HEK293 (cell line): ENCODE measurements at regions not wholly inside any gene's neighbourhood (a gene's known extent, or its start where the extent isn't known, plus 50 kb on each side); places are given as distances from the start of the nearest gene placed in this dataset.

Experiments
- CTCF ChIA-PET: fragments of 350-600 bp; formaldehyde crosslinking; extraction: SDS; loops from one replicate; lab custom pipeline; 2021; ENCODE audit warnings: antibody characterized with exemption; lab: Yijun Ruan, JAX
- POLR2A ChIA-PET: fragments of 300-600 bp; formaldehyde crosslinking; extraction: SDS; loops from one replicate; lab custom pipeline; 2020; ENCODE audit warnings: antibody characterized with exemption, inconsistent platforms; lab: Yijun Ruan, JAX
- H3K27ac ChIP-seq: fragments of 200-500 bp; sonication (Bioruptor generic); 2 replicates; pipeline ENCODE4 v1.5.1; 2014; ENCODE audit warnings: low read depth, low read length, control low read depth, inconsistent platforms; ENCODE audit errors: extremely low read depth
- H3K36me3 ChIP-seq, 2 experiments: fragments of 200-500 bp in 1 of 2; sonication (Bioruptor generic) in 1 of 2; 1 replicate in 1 of 2; 2 replicates in 1 of 2; pipeline ENCODE4 v1.5.1; 2014 to 2017; ENCODE audit warnings: inconsistent platforms in 2 of 2, low read length in 2 of 2; ENCODE audit not compliant: control insufficient read depth in 2 of 2, insufficient read depth in 1 of 2
- H3K4me1 ChIP-seq: fragments of 200-500 bp; sonication (Bioruptor generic); 2 replicates; pipeline ENCODE4 v1.5.1; 2014; ENCODE audit warnings: mild to moderate bottlenecking, low read length, inconsistent platforms; ENCODE audit not compliant: control insufficient read depth, insufficient read depth
- H3K4me3 ChIP-seq: 2 replicates; pipeline ENCODE4 v1.5.1; 2011; ENCODE audit warnings: low read depth, mild to moderate bottlenecking, control low read depth, low read length, moderate library complexity
- H3K9me3 ChIP-seq: fragments of 200-500 bp; sonication (Bioruptor generic); 2 replicates; pipeline ENCODE4 v1.5.1; 2014; ENCODE audit warnings: low read depth, low read length, inconsistent platforms; ENCODE audit not compliant: control insufficient read depth, insufficient read depth
- KLF10 ChIP-seq: fragments of 450-650 bp; IDR thresholded peaks from 2 replicates; pipeline ENCODE4 v1.5.1; 2018; ENCODE audit warnings: missing biosample characterization, mild to moderate bottlenecking, missing genetic modification characterization
- KLF8 ChIP-seq: fragments of 450-650 bp; formaldehyde crosslinking; IDR thresholded peaks from 2 replicates; pipeline ENCODE4 v1.5.1; 2016; ENCODE audit warnings: missing biosample characterization, missing genetic modification characterization
- OSR2 ChIP-seq: fragments of 450-650 bp; formaldehyde crosslinking; IDR thresholded peaks from 2 replicates; pipeline ENCODE4 v1.5.1; 2016; ENCODE audit warnings: missing biosample characterization, missing genetic modification characterization
- RBAK ChIP-seq: fragments of 450-650 bp; formaldehyde crosslinking; IDR thresholded peaks from 2 replicates; pipeline ENCODE4 v1.5.1; 2016; ENCODE audit warnings: missing biosample characterization, missing genetic modification characterization
- SP3 ChIP-seq: fragments of 450-650 bp; formaldehyde crosslinking; IDR thresholded peaks from 2 replicates; pipeline ENCODE4 v1.5.1; 2016; ENCODE audit warnings: missing biosample characterization, missing genetic modification characterization
- YY1 ChIP-seq: fragments of 450-650 bp; formaldehyde crosslinking; IDR thresholded peaks from 2 replicates; pipeline ENCODE4 v1.5.1; 2018; ENCODE audit warnings: missing biosample characterization, missing genetic modification characterization
- ZBTB21 ChIP-seq: fragments of 450-650 bp; formaldehyde crosslinking; IDR thresholded peaks from 2 replicates; pipeline ENCODE4 v1.5.1; 2017; ENCODE audit warnings: missing biosample characterization, missing genetic modification characterization
- ZBTB8A ChIP-seq: fragments of 450-650 bp; formaldehyde crosslinking; IDR thresholded peaks from 2 replicates; pipeline ENCODE4 v1.5.1; 2016; ENCODE audit warnings: missing biosample characterization, missing genetic modification characterization
- ZNF114 ChIP-seq: fragments of 450-650 bp; formaldehyde crosslinking; IDR thresholded peaks from 2 replicates; pipeline ENCODE4 v1.5.0; 2017; ENCODE audit warnings: missing biosample characterization, missing genetic modification characterization
- ZNF169 ChIP-seq: fragments of 450-650 bp; formaldehyde crosslinking; IDR thresholded peaks from 2 replicates; pipeline ENCODE4 v1.5.1; 2016; ENCODE audit warnings: missing biosample characterization, missing genetic modification characterization
- ZNF211 ChIP-seq: fragments of 450-650 bp; formaldehyde crosslinking; IDR thresholded peaks from 2 replicates; pipeline ENCODE4 v1.5.1; 2016; ENCODE audit warnings: low read depth, missing biosample characterization, missing genetic modification characterization
- ZNF239 ChIP-seq: fragments of 450-650 bp; formaldehyde crosslinking; IDR thresholded peaks from 2 replicates; pipeline ENCODE4 v1.5.1; 2016; ENCODE audit warnings: missing biosample characterization, missing genetic modification characterization
- ZNF354C ChIP-seq: fragments of 450-650 bp; formaldehyde crosslinking; IDR thresholded peaks from 2 replicates; pipeline ENCODE4 v1.5.1; 2016; ENCODE audit warnings: missing biosample characterization, missing genetic modification characterization, low read depth, borderline replicate concordance
- ZNF404 ChIP-seq: fragments of 450-650 bp; formaldehyde crosslinking; IDR thresholded peaks from 2 replicates; pipeline ENCODE4 v1.5.1; 2017; ENCODE audit warnings: missing biosample characterization, missing genetic modification characterization
- ZNF423 ChIP-seq: fragments of 450-650 bp; formaldehyde crosslinking; IDR thresholded peaks from 2 replicates; pipeline ENCODE4 v1.5.1; 2016; ENCODE audit warnings: missing biosample characterization, missing genetic modification characterization
- ZNF621 ChIP-seq: fragments of 450-650 bp; formaldehyde crosslinking; IDR thresholded peaks from 2 replicates; pipeline ENCODE4 v1.5.1; 2017; ENCODE audit warnings: missing biosample characterization, missing genetic modification characterization
- ZNF660 ChIP-seq: fragments of 450-650 bp; IDR thresholded peaks from 2 replicates; pipeline ENCODE4 v1.5.1; 2018; ENCODE audit warnings: missing biosample characterization, mild to moderate bottlenecking, missing genetic modification characterization
- ZNF707 ChIP-seq: fragments of 450-650 bp; formaldehyde crosslinking; IDR thresholded peaks from 2 replicates; pipeline ENCODE4 v1.5.1; 2016; ENCODE audit warnings: missing biosample characterization, missing genetic modification characterization
- ZNF76 ChIP-seq: fragments of 450-650 bp; formaldehyde crosslinking; IDR thresholded peaks from 2 replicates; pipeline ENCODE4; 2016; ENCODE audit warnings: low read depth, missing biosample characterization, missing genetic modification characterization, borderline replicate concordance
- ZNF837 ChIP-seq: fragments of 450-650 bp; formaldehyde crosslinking; IDR thresholded peaks from 2 replicates; pipeline ENCODE4 v1.5.1; 2016; ENCODE audit warnings: missing biosample characterization, missing genetic modification characterization
- ZNF843 ChIP-seq: fragments of 450-650 bp; formaldehyde crosslinking; IDR thresholded peaks from 2 replicates; pipeline ENCODE4 v1.5.1; 2016; ENCODE audit warnings: missing biosample characterization, missing genetic modification characterization
- ZSCAN16 ChIP-seq: fragments of 450-650 bp; formaldehyde crosslinking; IDR thresholded peaks from 2 replicates; pipeline ENCODE4 v1.5.1; 2016; ENCODE audit warnings: missing biosample characterization, missing genetic modification characterization
- TF ChIP-seq, protein P1 (sequence below): fragments of 450-650 bp; formaldehyde crosslinking; IDR thresholded peaks from 2 replicates; pipeline ENCODE4 v1.5.1; 2017; ENCODE audit warnings: missing biosample characterization, missing genetic modification characterization
- TF ChIP-seq, protein P2 (sequence below): fragments of 450-650 bp; formaldehyde crosslinking; IDR thresholded peaks from 2 replicates; pipeline ENCODE4 v1.5.1; 2017; ENCODE audit warnings: missing biosample characterization, missing genetic modification characterization
- TF ChIP-seq, protein P3 (sequence below): fragments of 450-650 bp; formaldehyde crosslinking; IDR thresholded peaks from 2 replicates; pipeline ENCODE4 v1.5.1; 2016; ENCODE audit warnings: missing biosample characterization, missing genetic modification characterization, borderline replicate concordance
- TF ChIP-seq, protein P4 (sequence below): fragments of 450-650 bp; formaldehyde crosslinking; IDR thresholded peaks from 2 replicates; pipeline ENCODE4 v1.5.1; 2016; ENCODE audit warnings: missing biosample characterization, missing genetic modification characterization
- TF ChIP-seq, protein P5 (sequence below): IDR thresholded peaks from 2 replicates; pipeline ENCODE4 v1.6.1; 2011; ENCODE audit warnings: mild to moderate bottlenecking, low read depth, low read length, borderline replicate concordance

DNA sequence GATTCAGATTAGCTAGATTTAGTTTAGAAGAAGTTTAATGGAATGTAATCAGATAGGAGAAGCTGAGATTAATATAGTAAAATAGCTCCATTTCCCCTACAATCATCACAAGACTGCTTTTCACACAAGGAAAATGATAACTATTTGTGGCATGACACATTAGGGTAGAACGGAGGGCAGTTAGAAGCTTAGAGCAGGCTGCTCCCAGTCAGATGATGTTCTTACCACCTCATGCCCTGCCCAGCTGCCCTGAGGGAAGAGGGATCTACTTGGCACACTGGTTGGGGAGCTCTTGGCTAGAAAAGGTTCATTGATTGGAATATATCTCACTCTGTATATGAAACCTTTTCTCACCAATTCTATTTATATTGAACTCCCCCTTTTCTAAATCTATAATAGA, 180.7 kb upstream of the IL15 start:
- no peaks in the 10 kb centered on the region for H3K9me3 ChIP-seq
- H3K27ac ChIP-seq, result no peak overlapping the region
- ChIA-PET POLR2A (no interaction called here), CTCF (no interaction called here)
- no peaks in the 10 kb centered on the region for H3K36me3 ChIP-seq
- TF ChIP-seq OSR2 (tag by site-specific recombination) (no peak), ZNF211 (no peak), ZNF354C (tag by site-specific recombination) (no peak), ZNF76 (tag by site-specific recombination) (no peak), ZNF239 (tag by site-specific recombination) (no peak), ZNF169 (tag by site-specific recombination) (no peak), ZNF660 (tag by site-specific recombination) (no peak), YY1 (tag by site-specific recombination) (no peak), ZNF114 (tag by site-specific recombination) (no peak), ZBTB21 (tag by site-specific recombination) (no peak)
- no peaks in the 10 kb centered on the region for H3K4me1 ChIP-seq
- no peak overlapping the region for H3K4me3 ChIP-seq

DNA sequence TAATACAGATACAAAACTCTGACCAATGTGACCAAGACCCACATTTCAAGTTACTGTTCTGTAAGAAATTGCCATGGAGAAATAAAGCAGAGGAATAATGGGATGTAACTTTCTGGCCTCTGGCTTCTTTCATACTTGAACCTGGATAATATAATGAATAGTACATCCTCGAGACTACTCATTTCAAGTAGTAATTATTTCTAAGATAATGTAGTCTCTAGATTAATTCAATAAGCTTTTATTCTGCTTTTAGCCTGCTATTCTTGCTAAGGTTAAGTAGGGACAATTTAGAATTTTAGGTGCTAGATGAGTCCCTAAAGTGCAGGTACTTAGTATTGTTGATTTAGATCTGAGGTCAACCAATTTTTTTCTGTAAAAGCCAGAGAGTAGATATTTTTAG, 178.7 kb upstream of the IL15 start:
- Histone ChIP-seq H3K4me3 (no peak overlapping the region), H3K4me1 (no peaks in the 10 kb centered on the region), H3K9me3 (no peaks in the 10 kb centered on the region), H3K27ac (no peak overlapping the region), H3K36me3 (no peaks in the 10 kb centered on the region)
- POLR2A ChIA-PET, result no interaction called here
- CTCF ChIA-PET, result interaction anchor here (0.8 kb wide), 1 partner anchor 823 kb away, joined by 4 read pairs; no protein-coding TSS in a partner anchor
- TF ChIP-seq, protein P1, sequence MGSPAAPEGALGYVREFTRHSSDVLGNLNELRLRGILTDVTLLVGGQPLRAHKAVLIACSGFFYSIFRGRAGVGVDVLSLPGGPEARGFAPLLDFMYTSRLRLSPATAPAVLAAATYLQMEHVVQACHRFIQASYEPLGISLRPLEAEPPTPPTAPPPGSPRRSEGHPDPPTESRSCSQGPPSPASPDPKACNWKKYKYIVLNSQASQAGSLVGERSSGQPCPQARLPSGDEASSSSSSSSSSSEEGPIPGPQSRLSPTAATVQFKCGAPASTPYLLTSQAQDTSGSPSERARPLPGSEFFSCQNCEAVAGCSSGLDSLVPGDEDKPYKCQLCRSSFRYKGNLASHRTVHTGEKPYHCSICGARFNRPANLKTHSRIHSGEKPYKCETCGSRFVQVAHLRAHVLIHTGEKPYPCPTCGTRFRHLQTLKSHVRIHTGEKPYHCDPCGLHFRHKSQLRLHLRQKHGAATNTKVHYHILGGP, result no peak
- TF ChIP-seq SP3, result no peak
- no peak for TF ChIP-seq ZSCAN16 (tag by site-specific recombination)
- TF ChIP-seq ZBTB8A (tag by site-specific recombination), result no peak
- no peak for TF ChIP-seq KLF10 (tag by site-specific recombination)
- TF ChIP-seq, protein P2, sequence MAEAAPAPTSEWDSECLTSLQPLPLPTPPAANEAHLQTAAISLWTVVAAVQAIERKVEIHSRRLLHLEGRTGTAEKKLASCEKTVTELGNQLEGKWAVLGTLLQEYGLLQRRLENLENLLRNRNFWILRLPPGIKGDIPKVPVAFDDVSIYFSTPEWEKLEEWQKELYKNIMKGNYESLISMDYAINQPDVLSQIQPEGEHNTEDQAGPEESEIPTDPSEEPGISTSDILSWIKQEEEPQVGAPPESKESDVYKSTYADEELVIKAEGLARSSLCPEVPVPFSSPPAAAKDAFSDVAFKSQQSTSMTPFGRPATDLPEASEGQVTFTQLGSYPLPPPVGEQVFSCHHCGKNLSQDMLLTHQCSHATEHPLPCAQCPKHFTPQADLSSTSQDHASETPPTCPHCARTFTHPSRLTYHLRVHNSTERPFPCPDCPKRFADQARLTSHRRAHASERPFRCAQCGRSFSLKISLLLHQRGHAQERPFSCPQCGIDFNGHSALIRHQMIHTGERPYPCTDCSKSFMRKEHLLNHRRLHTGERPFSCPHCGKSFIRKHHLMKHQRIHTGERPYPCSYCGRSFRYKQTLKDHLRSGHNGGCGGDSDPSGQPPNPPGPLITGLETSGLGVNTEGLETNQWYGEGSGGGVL (tag by site-specific recombination), result no peak
- TF ChIP-seq ZNF843 (tag by site-specific recombination), result no peak
- TF ChIP-seq ZNF621, result no peak
- TF ChIP-seq, protein P3, sequence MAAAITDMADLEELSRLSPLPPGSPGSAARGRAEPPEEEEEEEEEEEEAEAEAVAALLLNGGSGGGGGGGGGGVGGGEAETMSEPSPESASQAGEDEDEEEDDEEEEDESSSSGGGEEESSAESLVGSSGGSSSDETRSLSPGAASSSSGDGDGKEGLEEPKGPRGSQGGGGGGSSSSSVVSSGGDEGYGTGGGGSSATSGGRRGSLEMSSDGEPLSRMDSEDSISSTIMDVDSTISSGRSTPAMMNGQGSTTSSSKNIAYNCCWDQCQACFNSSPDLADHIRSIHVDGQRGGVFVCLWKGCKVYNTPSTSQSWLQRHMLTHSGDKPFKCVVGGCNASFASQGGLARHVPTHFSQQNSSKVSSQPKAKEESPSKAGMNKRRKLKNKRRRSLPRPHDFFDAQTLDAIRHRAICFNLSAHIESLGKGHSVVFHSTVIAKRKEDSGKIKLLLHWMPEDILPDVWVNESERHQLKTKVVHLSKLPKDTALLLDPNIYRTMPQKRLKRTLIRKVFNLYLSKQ, result no peak

DNA sequence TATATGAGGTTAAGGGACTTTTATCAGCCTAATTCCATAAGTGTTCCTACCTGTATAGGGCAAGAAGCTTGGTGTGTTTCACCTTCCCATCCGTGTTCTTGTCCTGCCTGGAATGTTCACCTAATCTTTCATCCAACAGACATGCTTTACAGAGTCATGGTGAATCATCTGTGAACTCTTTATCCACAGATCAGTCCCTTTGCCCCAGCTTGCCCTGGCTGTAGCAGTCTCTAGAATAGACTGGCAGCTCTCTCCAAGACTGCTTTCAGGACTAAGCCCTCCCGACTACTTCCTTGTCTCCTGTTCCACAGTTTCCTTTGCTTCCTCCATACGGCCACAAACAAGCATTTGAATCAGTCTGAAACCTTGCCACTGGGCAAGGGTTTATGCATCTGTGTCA, 177.9 kb upstream of the IL15 start:
- Histone ChIP-seq H3K4me1 (no peaks in the 10 kb centered on the region), H3K4me3 (no peak overlapping the region), H3K36me3 (no peaks in the 10 kb centered on the region), H3K27ac (no peak overlapping the region), H3K9me3 (no peaks in the 10 kb centered on the region)
- ChIA-PET POLR2A (no interaction called here), CTCF (no interaction called here)
- TF ChIP-seq ZNF404 (tag by site-specific recombination) (no peak), RBAK (tag by site-specific recombination) (no peak), ZBTB8A (tag by site-specific recombination) (no peak), ZBTB21 (tag by site-specific recombination) (no peak), ZNF423 (tag by site-specific recombination) (no peak), KLF8 (tag by site-specific recombination) (no peak), ZNF837 (tag by site-specific recombination) (no peak), ZNF114 (tag by site-specific recombination) (no peak), OSR2 (tag by site-specific recombination) (no peak), ZNF707 (no peak)
- TF ChIP-seq, protein P4, sequence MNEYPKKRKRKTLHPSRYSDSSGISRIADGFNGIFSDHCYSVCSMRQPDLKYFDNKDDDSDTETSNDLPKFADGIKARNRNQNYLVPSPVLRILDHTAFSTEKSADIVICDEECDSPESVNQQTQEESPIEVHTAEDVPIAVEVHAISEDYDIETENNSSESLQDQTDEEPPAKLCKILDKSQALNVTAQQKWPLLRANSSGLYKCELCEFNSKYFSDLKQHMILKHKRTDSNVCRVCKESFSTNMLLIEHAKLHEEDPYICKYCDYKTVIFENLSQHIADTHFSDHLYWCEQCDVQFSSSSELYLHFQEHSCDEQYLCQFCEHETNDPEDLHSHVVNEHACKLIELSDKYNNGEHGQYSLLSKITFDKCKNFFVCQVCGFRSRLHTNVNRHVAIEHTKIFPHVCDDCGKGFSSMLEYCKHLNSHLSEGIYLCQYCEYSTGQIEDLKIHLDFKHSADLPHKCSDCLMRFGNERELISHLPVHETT (tag by site-specific recombination), result no peak
- TF ChIP-seq, protein P5, sequence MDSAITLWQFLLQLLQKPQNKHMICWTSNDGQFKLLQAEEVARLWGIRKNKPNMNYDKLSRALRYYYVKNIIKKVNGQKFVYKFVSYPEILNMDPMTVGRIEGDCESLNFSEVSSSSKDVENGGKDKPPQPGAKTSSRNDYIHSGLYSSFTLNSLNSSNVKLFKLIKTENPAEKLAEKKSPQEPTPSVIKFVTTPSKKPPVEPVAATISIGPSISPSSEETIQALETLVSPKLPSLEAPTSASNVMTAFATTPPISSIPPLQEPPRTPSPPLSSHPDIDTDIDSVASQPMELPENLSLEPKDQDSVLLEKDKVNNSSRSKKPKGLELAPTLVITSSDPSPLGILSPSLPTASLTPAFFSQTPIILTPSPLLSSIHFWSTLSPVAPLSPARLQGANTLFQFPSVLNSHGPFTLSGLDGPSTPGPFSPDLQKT, result no peak
